ENCODE measurements at regions not wholly inside any gene's neighbourhood (a gene's known extent, or its start where the extent isn't known, plus 50 kb on each side); places are given as distances from the start of the nearest gene placed in this dataset.

GRCh38 chr9:71626395-71626794 lies 141.9 kb downstream of the CEMIP2 start:
- Histone ChIP-seq H3K9me3 (replicated peaks; ENCODE audit: control insufficient read depth, insufficient read depth, low read length) (no peaks in the 10 kb centered on the region), H3K27me3 (ENCODE audit: control insufficient read depth in 2 of 2, insufficient read depth in 2 of 2, low read length in 2 of 2) (no peaks in the 10 kb centered on the region), H3K9me1 (replicated peaks; ENCODE audit: control insufficient read depth, extremely low read depth, insufficient read depth, low read length) (no peaks in the 10 kb centered on the region), H3K36me3 (ENCODE audit: control insufficient read depth in 2 of 2, extremely low read depth in 1 of 2, insufficient read depth in 2 of 2, low read length in 2 of 2) (no peaks in the 10 kb centered on the region), H3K4me3 (replicated peaks in 1 of 3; ENCODE audit: insufficient read depth in 1 of 3, low read depth in 1 of 3, low read length in 3 of 3) (no peak overlapping the region), H3K9ac (replicated peaks; ENCODE audit: extremely low read depth, insufficient read depth, low read length) (no peak overlapping the region), H3K79me2 (ENCODE audit: control insufficient read depth, insufficient read depth, low read length) (no peaks in the 10 kb centered on the region), H2AFZ (ENCODE audit: low read depth, low read length) (no peak overlapping the region), H3K4me2 (ENCODE audit: insufficient read depth, low read length) (no peak overlapping the region), H4K20me1 (replicated peaks; ENCODE audit: control insufficient read depth, extremely low read depth, insufficient read depth, low read length) (no peaks in the 10 kb centered on the region), H3K27ac (ENCODE audit: insufficient read depth, low read depth, low read length) (no peak overlapping the region), H3K4me1 (ENCODE audit: control insufficient read depth, extremely low read depth, insufficient read depth, low read length) (peaks cover 20% of the 10 kb centered on the region)
- intact Hi-C loops (cut with micrococcal nuclease) (no loop called here), dilution Hi-C loops (cut with MboI; ENCODE audit: extremely low pct_ligation_motif_present, low sequenced_read_pairs) (no loop called here)
- BruUV-seq (replicated peaks), result no TSS peak
- FAIRE-seq (no peak), DNase-seq (ENCODE audit: low read depth, low spot score) (no peak)
- ChIA-PET CTCF (no interaction called here), POLR2A (no interaction called here)
- no peak for TF ChIP-seq EZH2 (IDR thresholded peaks at IDR 0.05; ENCODE audit: borderline replicate concordance, low read depth, low read length, severe bottlenecking)
- no peak for TF ChIP-seq MAX (IDR thresholded peaks at IDR 0.05; ENCODE audit: insufficient read depth, insufficient read length)
- no peak for TF ChIP-seq FOS (IDR thresholded peaks at IDR 0.05; ENCODE audit: borderline replicate concordance, insufficient read depth, low read length)
- no peak for TF ChIP-seq JUN (IDR thresholded peaks at IDR 0.05; ENCODE audit: borderline replicate concordance, insufficient read depth, insufficient read length, low read depth)
- TF ChIP-seq CTCF (IDR thresholded peaks at IDR 0.05; ENCODE audit: extremely low read depth in 1 of 2, insufficient read depth in 1 of 2, low read depth in 1 of 2, low read length in 2 of 2), result no peak
- TF ChIP-seq POLR2A (IDR thresholded peaks at IDR 0.05; ENCODE audit: low read depth, low read length), result no peak
- no peak for TF ChIP-seq GATA2 (IDR thresholded peaks at IDR 0.05; ENCODE audit: insufficient read depth, insufficient read length, low read depth, low read length)
- TF ChIP-seq MYC (IDR thresholded peaks at IDR 0.05; ENCODE audit: low read depth, low read length), result no peak
- no peak for TF ChIP-seq POLR2AphosphoS5 (IDR thresholded peaks at IDR 0.05; ENCODE audit: insufficient read depth, low read depth, low read length)

All from endothelial cell of umbilical vein (primary cell).